ENCODE measurements at regions not wholly inside any gene's neighbourhood (a gene's known extent, or its start where the extent isn't known, plus 50 kb on each side); places are given as distances from the start of the nearest gene placed in this dataset.

DNA sequence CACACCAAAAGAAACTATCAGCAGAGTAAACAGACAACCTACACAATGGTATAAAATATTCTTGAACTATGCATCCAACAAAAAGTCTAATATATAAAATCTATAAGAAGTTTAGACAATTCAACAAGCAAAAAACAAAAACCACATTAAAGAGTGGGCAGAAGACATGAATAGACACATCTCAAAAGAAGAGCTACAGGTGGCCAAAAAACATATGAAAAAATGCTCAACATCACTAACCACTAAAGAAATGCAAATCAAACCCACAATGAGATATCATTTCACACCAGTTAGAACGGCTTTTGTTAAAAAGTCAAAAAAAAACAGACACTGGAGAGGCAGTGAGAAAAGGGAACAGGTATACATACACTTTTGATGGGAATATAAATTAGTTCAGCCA is 348.9 kb upstream of the MAF start:
- TF ChIP-seq, protein P1, sequence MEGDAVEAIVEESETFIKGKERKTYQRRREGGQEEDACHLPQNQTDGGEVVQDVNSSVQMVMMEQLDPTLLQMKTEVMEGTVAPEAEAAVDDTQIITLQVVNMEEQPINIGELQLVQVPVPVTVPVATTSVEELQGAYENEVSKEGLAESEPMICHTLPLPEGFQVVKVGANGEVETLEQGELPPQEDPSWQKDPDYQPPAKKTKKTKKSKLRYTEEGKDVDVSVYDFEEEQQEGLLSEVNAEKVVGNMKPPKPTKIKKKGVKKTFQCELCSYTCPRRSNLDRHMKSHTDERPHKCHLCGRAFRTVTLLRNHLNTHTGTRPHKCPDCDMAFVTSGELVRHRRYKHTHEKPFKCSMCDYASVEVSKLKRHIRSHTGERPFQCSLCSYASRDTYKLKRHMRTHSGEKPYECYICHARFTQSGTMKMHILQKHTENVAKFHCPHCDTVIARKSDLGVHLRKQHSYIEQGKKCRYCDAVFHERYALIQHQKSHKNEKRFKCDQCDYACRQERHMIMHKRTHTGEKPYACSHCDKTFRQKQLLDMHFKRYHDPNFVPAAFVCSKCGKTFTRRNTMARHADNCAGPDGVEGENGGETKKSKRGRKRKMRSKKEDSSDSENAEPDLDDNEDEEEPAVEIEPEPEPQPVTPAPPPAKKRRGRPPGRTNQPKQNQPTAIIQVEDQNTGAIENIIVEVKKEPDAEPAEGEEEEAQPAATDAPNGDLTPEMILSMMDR (conservative IDR thresholded peaks at IDR 0.05): no peak
- no peak for TF ChIP-seq EZH2 (IDR thresholded peaks at IDR 0.05; ENCODE audit: low read depth)

All from PC-9 (cell line).